Effector CD8-positive, alpha-beta T cell (primary cell): ENCODE measurements at regions not wholly inside any gene's neighbourhood (a gene's known extent, or its start where the extent isn't known, plus 50 kb on each side); places are given as distances from the start of the nearest gene placed in this dataset.
"Not testable (repeated sequence)": the region's sequence is repeated elsewhere in the genome, so short reads cannot be mapped to it uniquely, and the experiment has no call there.

Source experiments
- DNase-seq: peaks from one replicate; lab custom pipeline; 2025; lab: John Stamatoyannopoulos, UW

- DNase-seq = no peak
Measured at GRCh38 chr14:30221546-30221945, 293.9 kb upstream of the PRKD1 start.

GRCh38 chr14:30223385-30223785 lies 295.7 kb upstream of the PRKD1 start:
- DNase-seq = no peak

DNA sequence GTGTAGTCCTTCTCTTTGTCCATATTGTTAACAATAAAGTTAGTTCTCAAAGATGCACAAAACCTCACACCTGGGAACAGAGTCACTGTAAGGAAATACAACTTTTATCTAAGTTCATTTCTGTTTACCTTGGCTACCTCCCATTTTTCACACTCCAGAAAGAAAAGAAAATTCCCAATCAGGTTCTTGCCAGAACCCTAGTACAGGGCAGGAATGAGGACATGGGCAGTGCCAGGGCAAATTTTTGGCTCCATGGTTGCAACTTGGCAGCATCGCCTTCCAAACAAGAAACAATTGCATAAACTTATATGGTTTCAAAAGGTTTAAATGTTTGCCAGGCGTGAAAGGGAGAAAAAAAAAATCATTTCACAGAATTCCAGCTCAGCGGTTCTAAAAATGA lies 296.3 kb upstream of the PRKD1 start:
- DNase-seq = no peak

GRCh38 chr14:30225176-30225575 lies 297.5 kb upstream of the PRKD1 start:
- no peak for DNase-seq

- no peak for DNase-seq
Measured at GRCh38 chr14:30227436-30227835, 299.8 kb upstream of the PRKD1 start.

GRCh38 chr14:30227876-30228275 lies 300.2 kb upstream of the PRKD1 start:
- DNase-seq = no peak

DNA sequence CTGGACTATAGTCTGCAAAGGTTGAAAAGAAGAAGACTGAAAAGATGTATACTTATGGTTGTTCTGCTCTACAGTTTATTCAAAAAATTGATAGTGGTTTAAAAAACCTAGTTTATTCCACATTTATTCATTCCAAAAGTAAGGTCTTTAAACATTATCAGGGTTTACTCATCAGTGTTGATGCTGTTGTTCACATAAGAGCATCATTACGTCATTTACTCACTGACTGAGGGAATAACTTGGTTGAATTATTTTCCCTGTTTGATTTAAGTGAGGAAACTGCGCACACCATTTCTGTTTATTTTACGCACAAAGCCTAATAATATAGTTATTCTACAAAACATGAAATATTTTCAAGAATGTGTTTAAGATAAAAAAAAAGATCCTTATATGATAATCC lies 303.1 kb upstream of the PRKD1 start:
- DNase-seq = no peak

DNA sequence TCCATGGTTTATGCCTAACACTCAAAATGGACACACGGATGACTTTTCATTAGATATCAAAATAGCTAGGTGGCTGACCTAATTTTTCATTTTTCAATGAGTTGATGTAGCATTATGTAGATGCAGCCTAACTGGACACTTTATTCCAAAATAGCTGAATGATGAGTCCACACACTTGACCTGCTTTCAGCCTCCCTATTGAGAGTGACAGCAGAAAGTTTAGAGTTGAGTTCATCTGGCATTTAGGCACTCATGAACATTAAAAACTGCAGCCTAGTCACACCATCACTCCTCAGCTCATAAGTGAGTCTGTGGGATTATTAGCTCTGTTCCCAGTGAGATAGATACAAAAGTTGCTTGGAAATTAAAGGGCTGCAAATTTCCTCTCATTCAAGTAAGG lies 307.3 kb upstream of the PRKD1 start:
- no peak for DNase-seq

DNA sequence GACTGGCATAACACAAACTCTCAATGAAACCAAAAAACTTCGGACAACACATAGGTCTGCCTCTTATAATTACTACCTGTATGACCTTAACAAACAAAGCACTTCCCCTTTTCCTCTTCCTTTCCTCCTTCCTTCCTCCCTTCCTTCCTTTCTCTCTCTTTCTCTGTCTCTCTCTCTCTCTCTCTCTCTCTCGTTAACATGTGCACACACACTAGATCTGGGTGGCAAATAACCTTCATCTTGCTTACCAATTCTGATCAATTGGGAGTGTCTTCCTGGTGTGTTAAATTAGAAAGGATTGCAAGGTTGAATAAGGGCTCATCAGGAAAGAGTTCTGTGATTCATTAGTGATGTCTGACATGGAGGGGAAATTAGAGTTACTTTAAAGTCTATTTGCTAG lies 307.8 kb upstream of the PRKD1 start:
- no peak for DNase-seq

DNA sequence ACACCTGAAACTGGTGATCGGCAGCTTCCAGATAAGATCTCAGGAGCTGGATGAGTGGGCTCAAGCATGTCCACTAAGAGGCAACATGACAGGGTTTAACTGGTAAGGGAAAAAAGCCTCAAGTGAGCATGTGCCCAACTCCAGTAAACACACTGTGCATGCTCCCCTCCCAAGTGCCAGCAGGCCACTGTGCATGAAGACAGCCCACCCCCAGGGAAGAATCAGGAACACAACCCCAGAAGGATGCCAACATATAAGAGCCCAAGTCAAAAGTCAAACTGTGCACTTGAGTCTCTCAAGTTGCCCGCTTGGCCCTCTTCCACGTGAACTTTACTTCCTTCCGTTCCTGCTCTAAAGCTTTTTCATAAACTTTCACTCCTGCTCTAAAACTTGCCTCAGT lies 311.3 kb upstream of the PRKD1 start:
- no peak for DNase-seq

DNA sequence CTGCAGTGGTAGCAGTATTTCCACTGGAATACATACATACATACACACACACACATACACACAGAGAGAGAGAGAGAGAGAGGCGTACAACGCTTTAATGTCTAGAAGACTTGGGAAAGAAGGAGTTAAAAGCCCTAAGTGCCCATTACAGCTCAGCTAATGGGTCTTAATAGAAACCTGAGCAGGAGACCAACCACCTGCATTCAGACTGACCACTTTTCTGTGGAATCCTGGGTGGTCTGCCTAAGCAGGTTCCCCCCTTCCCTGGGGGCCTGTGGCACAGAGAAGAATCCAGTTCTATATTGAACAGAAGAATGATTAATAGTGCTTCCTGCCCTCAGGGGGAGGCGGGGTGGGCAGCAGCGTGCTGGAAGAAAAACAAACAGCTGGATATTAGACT lies 312.4 kb upstream of the PRKD1 start:
- DNase-seq = no peak

- DNase-seq = no peak
Measured at GRCh38 chr14:30240685-30241084, 313.0 kb upstream of the PRKD1 start.

DNA sequence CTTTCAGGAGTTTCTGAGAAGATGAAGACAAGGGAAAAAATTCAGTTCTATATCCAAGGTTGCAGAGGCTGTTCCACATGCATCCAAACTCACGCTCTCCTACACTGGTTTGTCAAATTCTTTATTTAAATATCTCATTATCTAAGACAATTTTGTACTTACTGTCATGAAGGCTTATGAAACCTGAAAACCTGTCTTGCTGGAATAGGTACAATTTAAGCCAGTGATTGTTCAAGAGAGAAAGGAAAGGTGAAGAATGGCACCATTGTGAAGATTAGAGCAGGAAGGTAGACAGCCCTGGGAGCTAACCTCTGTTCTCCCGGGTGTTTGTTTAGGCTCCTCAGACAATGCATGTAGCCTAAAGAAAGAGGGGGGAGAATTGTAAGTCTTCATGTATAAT lies 315.1 kb upstream of the PRKD1 start:
- no peak for DNase-seq

- no peak for DNase-seq
Measured at GRCh38 chr14:30243207-30243606, 315.6 kb upstream of the PRKD1 start.

DNA sequence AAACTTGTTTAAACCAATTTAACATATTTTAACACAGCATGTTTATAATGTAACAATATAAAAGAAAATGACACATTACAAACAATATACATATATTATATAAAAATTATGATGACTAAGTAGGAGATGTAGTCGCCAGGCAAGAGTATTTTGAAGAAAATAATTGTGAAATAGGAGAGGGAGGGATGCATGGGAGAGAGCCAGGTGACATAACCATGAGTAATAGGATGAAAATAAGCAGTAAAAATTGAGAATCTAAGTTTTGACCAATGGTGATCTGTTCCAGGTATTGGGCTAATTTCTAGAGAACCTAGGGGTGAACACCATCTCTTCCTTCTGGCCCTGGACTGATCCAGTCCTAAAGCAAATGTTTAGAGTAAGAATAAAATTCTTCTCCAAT lies 315.2 kb upstream of the G2E3 start:
- no peak for DNase-seq

DNA sequence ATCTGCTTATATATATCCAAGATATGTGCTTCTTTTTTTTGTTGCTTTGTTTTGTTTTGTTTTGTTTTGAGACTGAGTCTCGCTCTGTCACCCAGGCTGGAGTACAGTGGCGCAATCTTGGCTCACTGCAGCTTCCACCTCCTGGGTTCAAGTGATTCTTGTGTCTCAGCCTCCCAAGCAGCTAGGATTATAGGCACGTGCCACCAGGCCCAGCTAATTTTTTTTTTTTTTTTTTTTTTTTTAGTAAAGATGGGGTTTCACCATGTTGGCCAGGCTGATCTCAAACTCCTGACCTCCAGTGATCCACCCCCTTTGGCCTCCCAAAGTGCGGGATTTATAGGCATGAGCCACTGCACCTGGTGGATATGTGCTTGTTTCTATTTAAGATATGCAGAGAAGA lies 314.6 kb upstream of the G2E3 start:
- not testable (repeated sequence) for DNase-seq

DNA sequence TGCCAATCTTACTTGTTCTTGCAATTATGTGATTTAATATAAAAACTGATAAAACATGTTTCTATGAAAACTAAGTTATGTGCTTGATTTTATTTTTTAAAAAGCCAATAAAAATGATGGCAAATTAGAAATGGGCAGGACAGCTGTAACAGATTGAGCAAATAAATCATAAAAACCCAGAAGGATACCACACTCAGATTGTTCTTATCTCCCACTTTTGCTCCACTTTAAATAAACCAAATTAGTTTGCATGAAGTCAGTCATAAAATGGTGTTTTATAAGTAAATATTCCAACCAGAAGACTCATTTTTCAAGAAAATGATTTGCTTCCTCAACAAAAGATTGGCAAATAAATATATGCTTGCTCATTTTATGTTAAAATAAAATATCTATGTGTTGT lies 307.9 kb upstream of the G2E3 start:
- DNase-seq = no peak

GRCh38 chr14:30251557-30252100 lies 307.3 kb upstream of the G2E3 start:
- DNase-seq = no peak

- no peak for DNase-seq
Measured at GRCh38 chr14:30252151-30252550, 306.8 kb upstream of the G2E3 start.

DNA sequence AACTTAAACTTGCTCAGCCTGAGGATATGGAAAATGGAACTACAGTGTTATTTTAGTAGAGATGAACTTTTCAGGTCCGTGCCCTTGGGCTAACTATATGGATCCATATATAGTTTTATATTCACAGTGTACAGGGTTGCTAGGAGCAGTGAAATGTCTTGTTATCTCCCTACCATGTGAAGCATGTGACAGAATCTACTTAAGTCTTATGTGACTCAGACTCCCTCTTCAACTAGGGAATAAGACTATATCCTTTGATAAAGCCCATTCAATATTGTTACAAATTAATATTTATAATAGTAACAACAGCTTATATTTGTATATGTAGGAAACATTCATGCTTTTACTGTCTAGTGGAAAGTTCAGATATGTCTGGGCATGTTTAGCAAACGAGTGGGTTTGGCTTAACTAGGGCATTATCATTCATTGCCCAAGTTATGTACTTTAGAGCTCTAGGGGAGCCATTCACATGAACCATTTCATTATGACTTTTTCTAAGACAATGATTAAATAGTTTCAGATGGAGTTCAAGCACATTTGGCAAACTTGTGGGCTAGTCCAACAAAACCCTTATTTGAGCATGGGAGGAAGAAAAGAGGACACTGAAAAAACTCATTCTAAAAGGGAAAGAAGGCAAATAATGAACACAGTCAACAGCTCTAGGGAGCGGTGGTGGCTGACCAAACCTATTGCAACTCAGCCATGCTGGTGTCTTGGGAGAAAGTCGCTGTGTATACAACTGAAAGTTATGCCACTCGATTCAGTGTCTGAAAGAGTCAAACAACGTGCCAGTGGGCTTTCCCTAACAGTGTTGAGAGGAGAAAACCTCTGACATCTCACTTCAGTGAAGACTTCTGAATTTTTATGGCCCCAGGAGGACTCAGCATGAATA lies 305.9 kb upstream of the G2E3 start:
- no peak for DNase-seq

- no peak for DNase-seq
Measured at GRCh38 chr14:30256627-30257026, 302.3 kb upstream of the G2E3 start.

GRCh38 chr14:30257946-30258661 lies 300.9 kb upstream of the G2E3 start:
- DNase-seq = no peak
